ENCODE measurements at regions not wholly inside any gene's neighbourhood (a gene's known extent, or its start where the extent isn't known, plus 50 kb on each side); places are given as distances from the start of the nearest gene placed in this dataset.

GRCh38 chr7:50834031-50834535 lies 51.4 kb upstream of the GRB10 start:
- no peak for DNase-seq (ENCODE audit: low spot score)
- intact Hi-C loops (cut with DNase I), result no loop called here

GRCh38 chr7:50832744-50833143 lies 50.0 kb upstream of the GRB10 start:
- intact Hi-C loops (cut with DNase I), result no loop called here

More at GRCh38 chr7:50832744-50833143, 50.0 kb upstream of the GRB10 start:
- no peak for DNase-seq (ENCODE audit: low spot score)

Measured in posterior vena cava (tissue), 2 donors.